IPS-18c (cell line): ENCODE measurements at regions not wholly inside any gene's neighbourhood (a gene's known extent, or its start where the extent isn't known, plus 50 kb on each side); places are given as distances from the start of the nearest gene placed in this dataset.

Experiments used
- H3K4me3 ChIP-seq: 2 replicates; pipeline ENCODE4 v1.7.0; 2013; ENCODE audit warnings: low read depth, mild to moderate bottlenecking, low read length, moderate library complexity; ENCODE audit not compliant: insufficient read depth
- H3K9me3 ChIP-seq: one replicate; pipeline ENCODE4 v1.6.1; 2013; ENCODE audit warnings: mild to moderate bottlenecking, low read length, moderate library complexity; ENCODE audit not compliant: control insufficient read depth, insufficient read depth

DNA sequence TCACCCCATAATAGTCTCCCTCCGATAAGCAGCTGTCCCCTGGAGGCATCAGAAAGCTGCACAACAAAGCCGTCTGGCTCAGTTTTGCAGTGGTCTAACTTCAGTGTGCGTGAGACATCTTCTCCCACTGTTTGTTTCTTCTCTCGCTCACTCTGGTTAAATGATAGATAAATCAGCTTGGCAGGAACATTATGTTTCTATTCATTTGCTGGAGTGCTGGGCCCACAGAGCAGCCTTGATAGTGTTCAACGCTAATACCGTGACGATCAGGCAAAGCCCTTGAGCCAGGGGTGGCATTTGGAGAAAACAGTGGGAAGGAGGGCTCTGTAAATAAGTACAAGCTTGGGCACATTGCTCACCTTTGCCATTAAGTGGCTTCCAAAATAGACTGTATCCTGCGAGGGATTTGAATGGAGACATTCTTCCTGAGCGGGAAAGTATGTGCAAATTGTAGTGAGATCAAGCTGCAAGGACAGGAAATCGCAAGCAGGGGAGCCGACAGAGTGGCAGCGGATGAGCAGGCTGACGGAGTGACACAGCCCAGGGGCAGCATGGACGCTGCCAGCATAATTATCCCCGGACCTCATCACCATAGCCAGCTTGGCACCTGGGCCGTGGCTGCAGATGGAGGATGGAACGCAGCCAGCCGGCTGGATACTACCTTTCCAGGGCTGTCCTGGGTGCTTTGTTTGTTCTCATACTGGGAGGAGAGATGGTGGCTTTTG lies 256.8 kb upstream of the FZD8 start:
- Histone ChIP-seq H3K4me3 (no peak overlapping the region), H3K9me3 (no peaks in the 10 kb centered on the region)

- H3K9me3 ChIP-seq = no peaks in the 10 kb centered on the region
- H3K4me3 ChIP-seq = no peak overlapping the region
Measured at GRCh38 chr10:35896001-35896400, 253.9 kb upstream of the FZD8 start.

GRCh38 chr10:35895331-35895730 lies 253.2 kb upstream of the FZD8 start:
- Histone ChIP-seq H3K9me3 (no peaks in the 10 kb centered on the region), H3K4me3 (no peak overlapping the region)

- Histone ChIP-seq H3K9me3 (no peaks in the 10 kb centered on the region), H3K4me3 (no peak overlapping the region)
Measured at GRCh38 chr10:35892526-35892925, 250.4 kb upstream of the FZD8 start.

DNA sequence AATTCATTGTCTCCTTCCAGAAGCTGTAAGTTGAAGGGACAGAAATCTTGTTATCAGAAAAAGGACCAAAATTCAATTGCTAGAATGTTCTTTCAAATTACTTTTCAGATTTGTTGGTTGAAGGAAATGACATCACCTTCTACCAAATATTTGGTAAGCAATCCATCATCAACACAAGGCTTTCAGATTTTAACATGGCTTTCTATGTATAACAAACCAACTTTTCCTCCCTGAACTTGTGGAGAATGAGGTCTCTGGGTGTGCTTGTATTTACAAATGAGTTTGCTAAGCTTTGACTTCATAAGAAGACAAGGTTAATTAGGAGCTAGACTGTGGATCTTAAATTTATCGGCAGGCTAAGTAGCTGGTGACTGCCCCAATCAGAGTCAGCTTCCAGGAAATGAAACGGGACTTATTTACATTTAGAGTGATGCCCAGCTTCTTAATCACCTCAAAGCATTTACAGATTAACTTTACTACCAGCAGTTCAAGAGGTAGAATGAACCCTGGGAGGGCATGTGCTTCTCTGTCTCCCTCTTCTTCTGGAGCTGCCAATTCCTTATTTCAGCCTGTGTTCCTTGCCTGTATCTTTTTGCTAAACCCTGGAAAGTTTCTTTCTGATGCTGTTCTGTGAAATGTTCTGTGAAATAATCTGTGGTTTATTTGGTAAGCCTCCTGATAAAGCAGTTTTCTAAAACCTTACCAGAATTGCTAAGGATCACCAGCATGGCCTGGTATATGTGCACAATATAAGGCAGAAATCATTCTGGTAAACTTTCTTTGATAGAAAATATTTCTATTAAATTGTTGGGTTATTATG lies 248.8 kb upstream of the FZD8 start:
- Histone ChIP-seq H3K4me3 (no peak overlapping the region), H3K9me3 (no peaks in the 10 kb centered on the region)

- H3K4me3 ChIP-seq = no peak overlapping the region
- H3K9me3 ChIP-seq = no peaks in the 10 kb centered on the region
Measured at GRCh38 chr10:35889971-35890675, 248.0 kb upstream of the FZD8 start.

- Histone ChIP-seq H3K4me3 (no peak overlapping the region), H3K9me3 (no peaks in the 10 kb centered on the region)
Measured at GRCh38 chr10:35889226-35889625, 247.1 kb upstream of the FZD8 start.

- Histone ChIP-seq H3K4me3 (no peak overlapping the region), H3K9me3 (no peaks in the 10 kb centered on the region)
Measured at GRCh38 chr10:35888400-35888799, 246.3 kb upstream of the FZD8 start.

DNA sequence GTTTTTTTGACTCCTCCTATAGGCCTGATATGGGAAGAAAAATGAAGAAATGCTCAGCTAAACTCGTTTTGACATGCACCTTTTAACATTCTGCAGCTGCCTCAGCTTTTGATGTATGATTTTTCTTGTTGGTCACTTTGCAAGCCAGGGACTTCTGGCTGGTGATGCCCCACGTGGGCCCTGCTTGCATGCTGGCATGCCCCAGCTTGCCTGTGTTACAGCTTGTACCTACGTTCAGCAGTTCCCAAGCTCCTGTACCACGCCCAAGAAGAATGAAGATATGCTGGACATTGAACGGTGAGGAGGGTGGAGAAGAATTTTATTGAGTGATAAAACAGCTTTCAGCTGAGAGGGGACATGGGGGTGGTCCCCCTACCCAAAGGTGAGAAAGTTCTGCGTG lies 245.6 kb upstream of the FZD8 start:
- H3K9me3 ChIP-seq = no peaks in the 10 kb centered on the region
- H3K4me3 ChIP-seq = no peak overlapping the region

DNA sequence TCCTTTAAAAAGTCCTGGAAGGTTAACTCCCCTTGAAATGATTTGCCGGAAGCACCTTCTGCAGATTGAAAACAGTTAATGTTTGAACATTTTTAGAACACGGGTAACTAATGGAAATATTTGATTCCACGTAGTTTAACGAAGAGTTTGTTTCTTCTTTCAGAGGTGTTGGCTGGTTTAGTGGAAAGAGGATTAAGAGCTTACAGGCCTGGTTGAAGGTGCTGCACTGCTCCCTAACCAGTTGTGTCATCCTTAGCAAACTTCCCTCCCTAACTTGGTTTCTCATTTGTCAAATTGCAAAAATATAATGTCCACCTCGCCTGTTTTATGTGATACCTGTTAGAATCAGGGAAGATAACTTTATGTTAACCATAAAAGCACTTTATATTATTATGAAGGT lies 243.0 kb upstream of the FZD8 start:
- Histone ChIP-seq H3K9me3 (no peaks in the 10 kb centered on the region), H3K4me3 (no peak overlapping the region)

- H3K9me3 ChIP-seq = no peaks in the 10 kb centered on the region
- H3K4me3 ChIP-seq = no peak overlapping the region
Measured at GRCh38 chr10:35884657-35885071, 242.6 kb upstream of the FZD8 start.

DNA sequence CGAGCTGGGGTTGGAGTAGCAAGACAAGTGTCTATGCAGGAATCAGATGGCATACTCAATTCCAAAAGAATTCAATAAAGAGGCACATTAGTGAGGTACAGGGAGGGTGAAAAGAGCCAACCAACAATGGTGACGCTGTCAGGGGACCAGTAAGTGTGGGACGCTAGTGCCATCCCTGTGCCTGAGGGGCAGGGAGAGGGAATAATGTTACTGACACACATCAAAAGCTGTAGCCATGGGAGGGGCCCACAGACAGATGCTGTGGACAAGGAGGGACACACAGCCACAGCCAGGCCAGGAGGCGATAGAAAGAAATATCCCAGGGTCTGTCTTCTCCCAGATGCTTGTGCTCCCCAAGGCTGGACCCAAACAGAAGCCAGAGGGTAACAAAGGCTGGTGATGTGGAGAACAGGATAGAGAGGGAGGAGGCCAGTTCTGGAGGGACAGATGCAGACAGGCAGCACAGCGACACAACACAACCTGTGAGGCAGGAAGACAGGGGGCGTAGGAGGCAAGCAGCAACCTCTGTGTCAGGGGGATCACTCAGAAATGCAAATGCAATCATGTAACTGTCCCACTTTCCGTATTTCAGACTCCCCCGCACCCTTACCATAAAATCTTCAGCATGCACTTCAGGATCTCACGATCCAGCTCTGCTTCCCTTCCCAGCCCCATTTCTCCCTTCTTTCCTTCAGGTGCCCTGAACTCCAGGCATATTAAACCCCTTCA lies 240.5 kb upstream of the FZD8 start:
- Histone ChIP-seq H3K4me3 (no peak overlapping the region), H3K9me3 (no peaks in the 10 kb centered on the region)

GRCh38 chr10:35881320-35881719 lies 239.2 kb upstream of the FZD8 start:
- Histone ChIP-seq H3K9me3 (no peaks in the 10 kb centered on the region), H3K4me3 (no peak overlapping the region)

GRCh38 chr10:35876248-35876647 lies 234.2 kb upstream of the FZD8 start:
- Histone ChIP-seq H3K9me3 (no peaks in the 10 kb centered on the region), H3K4me3 (no peak overlapping the region)

DNA sequence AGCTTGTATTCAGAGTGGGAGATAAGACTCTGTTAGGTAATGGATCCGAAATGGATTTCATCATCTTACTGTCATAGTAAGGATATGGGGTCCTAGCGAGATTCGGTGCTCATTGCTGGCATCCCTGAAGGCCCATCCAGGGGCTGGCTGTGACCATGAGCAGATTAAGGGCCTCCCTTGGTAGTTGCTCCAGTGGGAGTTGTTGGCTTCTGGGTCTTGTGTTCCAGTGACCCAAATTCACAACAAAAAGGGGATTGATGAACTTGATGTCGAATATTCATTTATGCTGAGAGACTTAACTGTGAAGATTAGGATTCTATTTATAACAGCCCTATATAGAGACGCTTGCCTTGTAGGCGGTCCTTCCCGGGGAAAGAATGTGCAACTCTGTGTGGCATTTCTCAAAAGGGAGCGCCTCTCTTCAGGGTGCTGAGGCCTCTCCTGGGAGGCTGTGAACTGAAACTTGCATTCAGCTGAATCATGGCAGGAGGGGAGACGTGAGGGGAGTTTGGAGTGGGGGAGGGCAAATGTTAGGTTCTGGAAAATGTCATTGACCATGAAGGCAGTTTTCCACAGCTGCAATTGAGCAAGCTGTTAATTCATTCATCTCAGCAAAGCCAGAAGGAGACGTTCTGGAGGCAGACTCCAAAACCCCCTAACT lies 233.1 kb upstream of the FZD8 start:
- Histone ChIP-seq H3K9me3 (no peaks in the 10 kb centered on the region), H3K4me3 (no peak overlapping the region)

DNA sequence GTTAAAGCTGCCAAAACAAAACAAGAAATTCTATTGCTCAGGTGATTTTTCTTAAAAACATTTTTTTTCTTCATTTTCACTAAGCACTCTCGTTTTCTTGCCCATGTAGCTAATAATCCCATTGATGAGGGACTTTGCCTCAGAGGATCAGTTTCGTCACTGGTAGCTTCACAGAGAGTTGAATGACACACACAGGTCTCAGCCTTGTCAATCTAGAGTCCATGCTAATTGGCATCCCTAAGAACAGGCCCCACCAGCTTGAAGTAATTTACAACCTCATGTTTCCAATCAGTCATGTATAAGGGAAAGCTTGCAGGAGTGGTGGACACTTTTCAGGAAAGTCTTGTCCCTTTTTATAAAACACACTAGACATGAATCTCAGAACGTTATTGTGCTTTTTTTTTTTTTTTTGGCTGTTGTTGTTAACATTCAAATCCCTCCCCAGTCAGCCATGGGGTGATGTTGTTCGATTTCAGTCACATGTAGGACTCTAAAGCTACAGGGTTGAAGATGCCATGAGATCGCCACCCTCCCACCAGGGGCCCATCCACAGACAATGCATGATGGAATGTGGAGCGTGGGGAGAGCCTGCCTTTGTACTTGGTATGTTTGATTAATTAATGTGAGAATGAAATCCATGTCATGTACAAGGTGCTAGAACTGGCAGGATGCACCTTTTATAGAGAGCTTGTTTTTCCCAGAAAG lies 232.4 kb upstream of the FZD8 start:
- H3K4me3 ChIP-seq = no peak overlapping the region
- no peaks in the 10 kb centered on the region for H3K9me3 ChIP-seq
